GM12891 (cell line): ENCODE measurements at regions not wholly inside any gene's neighbourhood (a gene's known extent, or its start where the extent isn't known, plus 50 kb on each side); places are given as distances from the start of the nearest gene placed in this dataset.

Source experiments
- POLR2A ChIP-seq: IDR thresholded peaks from 2 replicates; pipeline ENCODE4 v1.6.1; 2011; ENCODE audit warnings: low read depth, low read length, control low read depth
- POLR2AphosphoS5 ChIP-seq: IDR thresholded peaks from 2 replicates; pipeline ENCODE4 v1.6.1; 2011; ENCODE audit warnings: low read depth, low read length, control low read depth
- POU2F2 ChIP-seq: IDR thresholded peaks from 2 replicates; pipeline ENCODE4 v1.6.1; 2011; ENCODE audit warnings: low read depth, mild to moderate bottlenecking, control low read depth, low read length, moderate library complexity
- SPI1 ChIP-seq: IDR thresholded peaks from 2 replicates; pipeline ENCODE4 v1.6.1; 2011; ENCODE audit warnings: low read depth, low read length, control low read depth
- TAF1 ChIP-seq: IDR thresholded peaks from 2 replicates; pipeline ENCODE4 v1.6.1; 2011; ENCODE audit warnings: low read depth, low read length, control low read depth

DNA sequence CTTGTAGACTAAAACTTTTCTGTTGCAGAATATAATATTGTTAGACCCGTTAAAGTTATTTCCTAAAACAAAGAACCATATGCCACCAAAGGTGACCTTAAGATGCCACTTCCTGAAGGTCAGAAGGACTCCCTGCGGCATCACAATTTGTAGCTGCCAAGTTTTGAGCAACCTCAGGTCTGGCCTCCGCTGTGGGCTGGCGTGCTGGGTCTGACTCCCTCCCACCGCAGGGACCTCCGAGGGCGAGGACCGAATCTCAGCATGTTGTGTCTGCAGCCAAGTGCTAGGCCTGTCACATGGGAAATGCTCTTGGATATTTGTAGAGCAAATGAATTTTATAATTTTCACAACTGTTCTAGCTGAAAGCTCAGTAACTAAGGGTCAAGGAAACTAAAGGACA lies 285.9 kb downstream of the NDUFA10 start:
- TF ChIP-seq POLR2AphosphoS5 (no peak), POU2F2 (no peak), POLR2A (no peak), TAF1 (no peak), SPI1 (no peak)
